Stimulated activated CD4-positive, alpha-beta T cell treated with anti-CD3 and anti-CD28 coated beads, TNF-alpha, amount 100 ng/mL, for 24 hours (primary cell): ENCODE measurements at regions not wholly inside any gene's neighbourhood (a gene's known extent, or its start where the extent isn't known, plus 50 kb on each side); places are given as distances from the start of the nearest gene placed in this dataset.

Experiments
- DNase-seq, 3 experiments: peaks; one replicate each; pipeline ENCODE4 v3.0.0-alpha.2; 2020; ENCODE audit warnings: low read depth in 3 of 3

DNA sequence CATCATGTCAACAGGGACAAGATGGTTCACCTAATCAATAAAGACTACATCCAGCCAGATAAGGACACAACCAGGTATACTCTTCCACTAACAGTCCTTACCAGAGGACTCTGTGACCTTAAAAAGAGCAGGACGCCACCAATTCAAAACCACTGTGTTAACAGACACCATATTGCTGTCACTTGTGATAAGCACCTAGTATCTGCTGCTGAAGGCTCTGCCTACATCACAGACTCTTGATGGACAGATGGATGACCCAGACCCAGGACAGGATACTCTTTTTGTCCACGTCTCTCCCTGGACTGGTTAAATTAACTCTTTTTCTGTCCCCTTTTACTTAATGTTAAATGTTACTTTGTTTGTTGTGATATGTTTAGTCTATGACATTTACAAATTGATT, 586.2 kb upstream of the AGA start:
- no peak for DNase-seq

DNA sequence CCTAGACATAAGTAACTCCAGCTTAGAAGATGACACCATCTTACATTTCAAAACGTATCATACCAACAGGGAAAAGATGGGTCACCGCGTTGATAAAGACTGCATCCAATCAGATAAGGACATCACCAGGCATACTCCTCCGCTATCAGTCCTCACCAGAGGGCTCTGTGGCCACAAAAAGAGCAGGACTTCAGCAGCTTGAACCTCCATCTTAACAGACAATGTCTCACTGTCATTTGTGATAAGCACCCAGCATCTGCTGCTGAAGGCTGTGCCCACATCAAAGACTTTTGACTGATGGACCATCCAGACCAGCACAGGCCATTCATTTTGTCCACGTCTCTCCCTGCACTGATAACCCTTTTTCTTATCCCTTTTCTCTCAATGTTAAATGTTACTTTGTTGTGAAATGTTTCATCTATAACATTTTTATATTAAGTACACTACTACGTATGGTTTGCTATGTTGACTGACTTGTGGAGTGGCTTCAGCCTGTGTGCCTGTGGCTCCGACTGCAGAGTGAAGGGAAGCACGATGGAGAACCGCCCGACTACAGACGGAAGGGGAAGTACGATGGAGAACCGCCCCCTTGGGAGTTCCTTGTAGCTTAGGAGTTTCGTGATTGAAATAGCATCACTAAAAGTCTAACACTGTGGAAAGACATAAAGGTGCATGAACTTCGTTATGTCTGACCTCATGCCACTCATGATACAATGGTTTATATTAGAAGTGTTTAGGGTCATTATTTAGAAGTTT, 595.4 kb upstream of the AGA start:
- no peak for DNase-seq

DNA sequence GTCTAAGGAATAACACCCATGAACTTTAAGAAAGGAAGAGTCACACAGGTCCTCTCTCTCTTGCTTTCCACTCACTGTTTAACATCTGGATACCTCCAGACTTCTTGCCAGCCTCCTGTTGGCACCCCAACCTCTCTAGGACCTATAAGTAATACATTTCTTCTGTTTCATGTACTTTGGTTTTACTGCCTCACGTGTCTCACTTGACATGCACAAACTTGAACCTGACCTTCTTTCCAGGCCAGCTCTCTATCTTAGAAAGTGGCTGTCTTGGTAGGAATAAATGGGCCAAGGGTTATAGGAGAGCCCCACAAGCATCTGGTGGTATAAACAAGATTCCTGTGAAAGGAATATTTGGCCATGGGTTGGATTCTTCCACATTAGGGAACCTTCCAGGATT, 614.8 kb upstream of the AGA start:
- DNase-seq, result no peak

DNA sequence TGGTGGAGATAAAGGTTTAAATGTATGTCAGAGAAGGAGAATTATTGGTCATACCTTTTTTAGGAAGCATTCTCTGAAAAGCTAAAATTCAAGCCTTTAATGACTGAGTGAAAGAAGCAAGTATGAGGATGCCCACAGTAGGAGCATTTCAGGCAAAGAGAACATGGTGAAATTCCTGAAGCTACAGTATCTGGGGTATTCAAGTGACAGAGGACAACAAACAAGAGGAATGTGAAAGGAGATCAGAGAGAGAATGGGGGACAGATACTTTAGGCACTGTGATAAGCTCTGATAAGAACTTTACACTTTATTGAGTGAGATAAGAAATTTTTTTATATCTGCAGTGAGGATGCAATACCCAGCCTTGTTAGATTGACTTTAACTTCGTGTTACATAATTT, 621.3 kb upstream of the AGA start:
- no peak for DNase-seq

DNA sequence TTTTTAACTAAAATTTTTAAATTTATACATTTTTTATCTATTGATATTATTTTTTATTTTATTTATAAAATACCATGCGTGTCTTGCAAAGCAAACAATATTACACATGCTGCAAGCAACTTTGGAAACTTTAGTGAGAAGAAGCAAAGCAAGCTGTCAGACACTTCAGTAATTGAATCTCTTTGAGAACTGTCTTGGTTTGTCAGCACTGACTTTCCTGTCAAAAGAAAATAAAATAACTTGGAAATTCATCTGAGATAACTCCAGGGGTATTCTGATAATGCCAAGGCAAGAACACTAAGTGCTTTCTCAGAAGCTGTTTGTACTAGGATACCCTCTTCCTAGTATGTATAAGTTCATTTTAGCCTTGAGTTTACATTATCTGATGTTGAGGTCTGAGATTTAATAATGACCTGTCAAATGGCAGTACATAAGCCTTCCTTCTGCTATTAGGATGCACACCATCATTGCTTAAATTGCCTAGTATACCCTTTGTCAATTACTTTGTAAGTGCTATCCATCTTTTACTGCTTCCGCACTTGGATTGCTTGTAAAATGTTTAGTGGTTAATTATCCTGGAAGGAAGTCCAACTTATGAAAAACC, 624.2 kb upstream of the AGA start:
- DNase-seq, result no peak

DNA sequence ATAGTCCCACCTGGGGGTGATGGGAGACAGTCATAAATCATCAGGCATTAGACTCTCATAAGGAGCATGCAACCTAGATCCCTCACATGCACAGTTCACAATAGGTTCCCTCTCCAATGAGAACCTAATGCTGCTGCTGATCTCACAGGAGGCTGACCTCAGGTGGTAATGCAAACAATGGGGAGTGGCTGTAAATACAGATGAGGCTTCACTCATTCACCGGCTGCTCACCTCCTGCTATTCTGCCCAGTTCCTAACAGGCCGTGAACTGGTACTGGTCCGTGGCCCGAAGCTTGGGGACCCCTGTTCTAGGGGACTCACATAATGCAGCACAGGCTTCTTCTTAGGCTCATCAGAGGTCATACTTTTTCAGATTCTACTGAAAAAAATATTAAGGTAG, 625.9 kb upstream of the AGA start:
- DNase-seq, result no peak

DNA sequence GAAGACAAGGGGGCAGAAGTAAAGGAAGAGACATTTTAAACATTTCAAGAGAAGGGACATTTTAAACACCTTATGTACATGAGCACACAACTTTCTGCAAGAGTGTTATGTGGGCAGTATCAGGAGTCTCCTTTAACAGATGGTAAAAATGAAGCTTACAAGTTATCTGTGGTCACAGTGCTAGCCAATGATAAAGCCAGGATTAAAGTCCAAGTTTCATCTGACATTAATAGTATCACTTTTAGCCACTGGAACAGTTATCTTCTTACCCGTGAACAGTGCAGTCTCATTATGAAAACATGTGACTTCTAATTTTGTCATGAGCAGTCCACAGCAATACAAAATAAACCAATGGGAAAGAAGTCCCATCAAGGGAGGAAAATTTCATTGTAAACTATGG, 627.9 kb upstream of the AGA start:
- DNase-seq, result no peak

DNA sequence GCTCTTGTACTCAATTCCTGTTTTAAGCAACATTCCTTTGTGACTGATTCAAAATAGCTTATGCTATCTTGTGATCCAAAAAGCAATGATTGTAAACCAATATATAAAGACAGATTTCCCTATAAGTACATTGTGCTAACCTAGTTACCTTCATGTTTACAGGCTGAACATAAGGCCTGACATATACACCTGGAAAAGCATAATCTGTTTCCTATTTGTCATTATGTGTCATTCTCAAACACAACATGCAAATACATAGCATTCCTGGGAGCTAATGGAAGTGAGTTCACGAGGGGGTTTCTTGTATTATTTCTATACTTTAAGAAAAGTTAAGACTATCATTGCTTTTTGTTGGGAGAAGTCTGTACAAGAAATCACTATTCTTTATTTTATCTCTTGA, 638.1 kb upstream of the AGA start:
- no peak for DNase-seq

DNA sequence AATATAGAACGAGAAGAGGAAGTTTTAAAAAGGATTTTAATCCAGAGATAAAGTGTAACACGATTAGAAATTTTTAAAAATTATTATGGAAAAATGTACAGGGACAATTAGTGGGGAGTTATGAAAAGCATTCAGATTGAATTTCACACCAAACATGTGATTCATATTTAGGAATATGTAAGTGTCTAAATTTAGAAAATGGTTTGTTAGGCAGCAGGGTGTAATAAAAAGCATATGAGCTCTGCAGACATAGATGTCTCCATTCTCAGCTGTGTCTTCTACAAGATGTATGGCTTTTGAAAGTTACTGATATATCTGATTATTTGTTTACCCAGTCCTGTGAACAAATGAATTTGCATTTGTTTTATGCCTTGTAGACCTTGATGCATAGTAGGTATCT, 638.9 kb upstream of the AGA start:
- no peak for DNase-seq

DNA sequence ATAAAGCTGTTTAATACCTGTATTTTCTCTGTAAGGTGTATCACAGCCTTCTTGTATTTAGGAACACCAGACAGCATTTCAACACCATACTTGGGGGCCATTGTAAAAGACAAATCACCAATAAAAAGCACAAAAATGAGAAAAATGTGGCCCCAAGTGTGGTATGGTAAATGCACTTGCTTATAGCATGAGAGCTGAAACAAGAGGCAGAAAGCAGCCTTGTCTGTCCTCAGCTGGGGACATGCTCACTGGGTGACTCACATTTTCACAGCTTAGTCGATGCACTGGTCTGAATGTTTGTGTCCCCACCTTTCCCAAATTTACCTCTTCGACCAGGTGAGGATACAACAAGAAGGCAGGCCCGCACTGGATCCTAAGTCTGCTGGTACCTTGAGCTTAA, 639.7 kb upstream of the AGA start:
- DNase-seq, result no peak

DNA sequence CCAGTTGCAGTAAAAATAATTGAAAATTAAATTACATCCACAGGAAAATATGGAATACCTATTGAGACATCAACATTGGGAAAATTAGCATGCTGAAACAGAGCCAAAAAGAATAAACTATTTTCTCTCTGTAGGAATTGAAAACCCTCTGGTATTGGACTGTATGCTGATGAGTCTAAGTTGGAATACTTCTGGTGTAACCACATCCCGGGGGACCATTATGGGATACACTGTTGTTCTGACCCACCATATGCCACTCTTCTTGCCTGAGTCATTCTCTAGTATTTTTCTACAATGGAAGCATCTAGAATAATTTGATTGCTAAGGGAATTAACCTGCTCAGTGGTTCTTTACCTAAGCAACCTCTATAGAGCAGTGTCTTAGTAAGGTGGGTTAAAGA, 640.7 kb upstream of the AGA start:
- DNase-seq, result no peak

DNA sequence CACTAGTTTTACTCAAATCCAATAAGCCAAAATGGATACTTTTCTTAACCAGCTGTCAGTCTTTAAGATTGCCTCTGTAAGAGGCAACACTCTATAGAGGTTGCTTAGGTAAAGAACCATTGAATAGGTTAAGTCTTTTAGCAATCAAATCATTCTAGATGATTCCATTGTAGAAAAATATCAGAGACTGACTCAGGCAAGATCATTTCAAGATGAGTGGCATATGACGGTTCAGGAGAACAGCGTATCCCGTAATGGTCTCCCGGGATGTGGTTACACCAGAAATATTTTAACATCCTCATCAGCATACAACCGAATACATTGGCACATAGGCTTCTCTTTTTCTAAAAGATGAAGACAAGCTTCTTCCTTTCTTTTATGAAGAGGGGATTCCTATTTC, 641.7 kb upstream of the AGA start:
- no peak for DNase-seq

DNA sequence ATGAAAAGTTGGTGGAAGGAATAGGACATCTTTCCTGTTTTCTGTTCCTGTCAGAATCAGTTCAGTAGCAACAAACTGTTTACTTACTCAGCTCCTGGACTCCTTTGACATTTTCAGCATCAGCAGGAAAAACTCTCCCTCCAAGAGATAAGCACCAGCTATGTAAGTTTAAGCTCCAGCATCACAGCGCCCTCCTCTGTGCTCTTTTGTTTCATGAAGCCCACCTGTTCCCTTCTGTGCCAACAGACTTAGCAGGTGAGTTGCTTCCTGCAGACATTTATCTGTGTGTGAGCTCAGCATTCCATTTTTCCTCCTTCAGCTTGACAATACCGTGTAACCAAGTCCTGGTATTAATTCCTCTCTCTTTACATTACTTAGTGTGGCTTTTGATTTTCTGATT, 644.1 kb upstream of the AGA start:
- DNase-seq, result no peak

DNA sequence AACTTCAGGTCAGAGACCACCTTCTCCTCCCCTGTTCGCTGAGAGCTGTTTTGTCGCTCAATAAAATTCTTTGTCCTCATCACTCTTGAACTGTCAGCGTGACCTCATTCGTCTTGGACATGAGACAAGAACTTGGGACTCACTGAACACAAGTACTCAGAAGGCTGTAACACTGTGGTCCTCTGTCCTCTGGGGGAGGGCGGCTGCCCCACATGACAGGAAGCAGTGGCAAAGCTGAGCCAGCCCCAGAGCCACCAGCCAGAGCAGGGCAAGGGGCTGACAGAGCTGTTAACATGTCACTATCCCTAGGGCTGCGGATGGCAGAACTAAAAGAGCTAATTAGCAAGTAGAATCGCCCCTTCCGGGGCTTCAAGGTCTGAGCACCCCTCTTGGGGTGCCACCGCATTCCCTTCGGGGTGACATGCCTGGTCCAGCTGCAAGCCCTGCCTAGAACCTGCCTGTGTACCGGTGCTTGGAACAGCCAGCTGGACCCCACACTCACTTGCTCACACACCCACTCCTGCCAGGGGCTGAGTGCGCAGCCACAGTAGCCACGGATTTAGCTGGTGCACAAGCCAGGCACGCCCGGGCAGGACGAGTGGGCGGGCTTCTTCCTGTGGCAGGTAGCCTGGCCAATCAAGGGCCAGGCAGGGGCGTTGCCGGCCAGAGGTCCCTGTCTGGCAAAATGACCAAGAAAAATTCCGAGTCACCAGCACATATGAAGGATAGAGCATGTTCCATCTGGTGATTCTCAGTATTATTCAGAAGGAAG, 648.6 kb upstream of the AGA start:
- no peak for DNase-seq

DNA sequence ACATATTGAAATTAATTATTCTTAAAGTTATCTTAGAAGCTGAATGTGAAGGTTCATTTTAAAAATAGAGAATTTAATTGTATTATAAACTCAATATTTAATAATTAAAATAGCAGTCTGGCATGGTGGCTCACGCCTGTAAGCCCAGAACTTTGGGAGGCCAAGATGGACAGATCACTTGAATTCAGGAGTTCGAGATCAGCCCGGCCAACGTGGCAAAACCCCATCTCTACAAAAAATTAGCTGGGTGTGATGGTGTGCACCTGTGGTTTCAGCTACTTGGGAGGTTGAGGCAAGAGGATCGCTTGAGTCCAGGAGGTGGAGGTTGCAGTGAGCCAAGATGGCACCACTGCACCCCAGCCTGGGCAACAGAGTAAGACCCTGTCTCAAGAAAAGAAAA, 659.9 kb upstream of the AGA start:
- no peak for DNase-seq

DNA sequence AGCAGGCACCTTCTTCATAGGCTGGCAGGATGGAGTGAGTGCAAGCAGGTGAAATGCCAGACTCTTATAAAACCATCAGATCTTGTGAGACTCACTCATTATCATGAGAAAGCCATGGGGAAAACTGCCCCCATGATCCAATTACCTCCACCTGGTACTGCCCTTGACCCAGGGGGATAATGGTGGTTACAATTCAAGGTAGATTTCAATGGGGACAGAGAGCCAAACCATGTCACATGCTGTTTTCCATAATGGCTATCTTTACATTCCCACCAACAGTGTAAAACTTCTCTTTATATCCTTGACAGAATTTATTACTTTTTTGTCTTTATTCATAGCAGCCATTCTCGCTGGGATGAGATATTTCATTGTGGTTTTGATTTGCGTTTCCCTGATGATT, 663.0 kb upstream of the AGA start:
- no peak for DNase-seq

DNA sequence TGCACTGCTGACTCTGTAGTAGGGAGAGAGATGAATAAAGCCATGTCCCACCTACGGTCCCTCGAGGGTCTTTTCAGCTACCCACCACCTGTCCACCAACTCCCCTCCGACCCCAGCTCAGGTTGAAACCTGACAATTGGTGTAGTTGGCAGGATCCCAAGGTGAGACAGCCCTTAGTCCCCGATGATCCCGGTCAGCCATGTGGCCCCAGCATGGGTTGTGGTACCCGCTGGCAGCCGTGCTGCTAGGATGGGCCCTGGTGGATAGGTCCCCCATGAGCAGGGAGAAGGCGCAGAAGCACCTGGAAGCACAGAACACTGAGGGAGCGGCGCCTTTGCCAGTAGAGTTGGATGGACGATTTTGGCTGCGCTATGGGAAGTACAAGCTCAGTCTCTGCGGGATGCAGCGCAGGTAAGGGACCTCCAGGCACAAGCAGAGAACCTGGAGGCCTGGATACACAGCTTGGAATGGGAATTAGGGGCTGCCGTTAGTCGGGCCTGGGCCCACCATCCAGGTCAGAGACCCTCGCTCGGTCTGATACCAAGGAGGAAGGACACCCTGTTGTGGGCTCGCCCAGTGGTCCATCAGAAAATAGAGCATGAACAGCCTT, 694.6 kb upstream of the AGA start:
- no peak for DNase-seq

DNA sequence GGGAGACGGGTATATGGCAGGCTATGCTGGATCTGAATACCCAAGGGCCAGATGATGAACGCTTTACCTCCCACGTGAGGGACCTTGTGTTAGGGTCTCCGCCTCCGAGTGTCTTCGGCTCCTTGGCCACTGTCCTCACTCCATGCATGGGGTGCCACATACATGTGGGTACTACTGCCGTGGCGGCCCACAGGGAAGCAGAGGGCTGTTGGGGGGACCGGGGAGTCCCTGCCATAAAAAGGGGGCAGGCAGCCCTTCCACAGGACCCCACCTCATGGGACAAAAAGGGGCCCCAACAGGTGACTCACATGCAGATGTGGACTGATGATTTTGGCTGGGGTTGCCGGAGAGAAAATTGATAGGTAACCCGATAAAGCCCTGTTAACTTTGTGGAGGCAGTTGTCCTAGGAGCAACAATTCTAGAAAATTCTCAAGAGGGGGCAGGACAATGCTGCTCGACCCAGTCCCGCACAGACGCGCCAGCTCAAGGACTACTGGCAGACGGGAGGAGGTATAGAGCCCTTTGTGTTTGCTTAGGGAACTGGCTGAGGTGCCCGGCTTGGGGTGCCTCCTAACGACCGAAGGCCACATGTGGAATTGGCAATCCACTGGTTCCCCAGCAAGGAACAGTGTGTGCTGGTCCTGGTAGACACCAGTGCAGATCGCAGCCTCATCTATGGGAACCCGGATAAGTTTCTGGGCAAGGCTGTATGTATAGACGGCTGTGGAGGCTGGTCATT, 695.7 kb upstream of the AGA start:
- DNase-seq, result no peak

DNA sequence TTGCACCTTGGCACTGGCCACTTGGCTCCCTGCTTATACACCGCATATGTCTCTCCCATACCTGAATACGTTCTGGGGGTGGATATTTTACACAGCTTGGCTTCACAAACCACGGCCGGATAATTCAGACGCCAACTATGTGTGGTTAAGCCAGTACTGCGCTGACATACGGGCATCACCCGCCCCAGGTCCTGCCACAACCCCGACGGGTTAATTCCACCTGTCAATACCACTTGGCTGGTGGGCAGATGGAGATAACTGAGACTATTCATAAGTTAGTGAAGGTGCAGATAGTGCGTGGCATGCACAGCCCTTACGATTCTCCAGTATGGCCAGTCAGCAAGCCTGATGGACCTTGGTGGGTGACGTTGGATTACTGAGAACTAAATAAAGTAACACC, 696.3 kb upstream of the AGA start:
- DNase-seq, result no peak

DNA sequence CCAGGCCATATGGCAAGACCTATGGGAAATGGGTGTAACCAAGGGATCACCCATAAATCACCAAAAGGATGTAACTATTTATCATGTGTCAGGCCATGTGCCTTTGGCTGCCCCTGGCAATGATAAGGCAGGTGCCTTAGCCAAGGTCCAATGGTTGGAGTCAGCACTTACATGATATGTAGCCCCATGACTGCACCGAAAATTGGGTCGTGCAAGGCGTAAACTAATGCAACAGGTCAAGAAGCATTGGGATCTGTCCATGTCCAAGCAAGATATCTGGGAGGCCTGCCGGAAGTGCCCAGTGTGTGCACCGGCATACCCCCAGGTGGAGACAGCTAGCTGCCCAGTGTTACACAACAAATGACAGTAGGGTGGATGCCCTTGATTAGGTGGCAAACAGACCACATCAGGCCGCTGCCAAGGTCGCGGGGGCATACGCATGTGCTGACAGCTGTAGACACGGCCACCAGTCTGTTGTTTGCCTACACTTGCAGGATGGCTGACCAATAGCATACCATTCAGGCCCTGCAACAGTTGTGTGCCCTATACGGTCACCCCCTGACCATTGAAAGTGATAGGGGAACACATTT, 698.2 kb upstream of the AGA start:
- no peak for DNase-seq

DNA sequence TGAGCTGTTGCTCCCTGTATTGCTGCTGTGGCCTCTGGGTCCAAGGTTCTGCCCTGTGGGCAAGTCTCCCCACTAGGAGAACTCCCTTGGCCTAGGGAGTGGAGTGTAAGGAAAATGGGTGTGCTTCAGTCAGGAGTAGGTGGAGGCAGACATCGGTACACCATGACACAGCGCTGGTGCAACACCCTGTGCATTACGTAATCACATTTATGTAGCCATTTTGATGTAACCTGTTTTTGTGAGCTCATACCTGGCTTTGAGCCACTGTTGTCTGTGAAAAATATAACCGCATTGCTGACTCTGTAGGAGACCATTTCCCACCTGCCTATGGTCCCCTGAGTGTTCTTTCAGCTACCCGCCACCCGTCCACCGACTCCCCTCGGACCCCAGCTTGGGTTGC, 700.5 kb upstream of the AGA start:
- no peak for DNase-seq

DNA sequence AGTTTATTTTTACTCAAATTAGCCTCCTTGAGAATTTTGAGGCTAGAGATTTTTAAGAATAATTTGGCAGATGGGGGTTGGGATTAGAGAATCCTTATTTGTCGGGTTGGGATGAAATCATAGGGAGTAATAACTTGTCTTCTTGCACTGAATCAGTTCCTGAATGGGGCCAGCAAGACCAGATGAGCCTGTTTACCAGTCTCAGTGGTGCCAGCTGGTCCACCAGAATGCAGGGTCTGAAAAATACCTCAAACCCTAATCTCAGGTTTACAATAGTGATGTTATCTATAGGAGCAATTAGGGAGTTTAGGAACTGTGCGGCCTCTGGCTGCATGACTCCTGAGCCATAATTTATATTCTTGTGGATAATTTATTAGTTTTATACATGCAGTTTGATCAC, 705.9 kb upstream of the AGA start:
- DNase-seq, result no peak
